ENCODE measurements at regions not wholly inside any gene's neighbourhood (a gene's known extent, or its start where the extent isn't known, plus 50 kb on each side); places are given as distances from the start of the nearest gene placed in this dataset.
"Not testable (repeated sequence)": the region's sequence is repeated elsewhere in the genome, so short reads cannot be mapped to it uniquely, and the experiment has no call there.

DNA sequence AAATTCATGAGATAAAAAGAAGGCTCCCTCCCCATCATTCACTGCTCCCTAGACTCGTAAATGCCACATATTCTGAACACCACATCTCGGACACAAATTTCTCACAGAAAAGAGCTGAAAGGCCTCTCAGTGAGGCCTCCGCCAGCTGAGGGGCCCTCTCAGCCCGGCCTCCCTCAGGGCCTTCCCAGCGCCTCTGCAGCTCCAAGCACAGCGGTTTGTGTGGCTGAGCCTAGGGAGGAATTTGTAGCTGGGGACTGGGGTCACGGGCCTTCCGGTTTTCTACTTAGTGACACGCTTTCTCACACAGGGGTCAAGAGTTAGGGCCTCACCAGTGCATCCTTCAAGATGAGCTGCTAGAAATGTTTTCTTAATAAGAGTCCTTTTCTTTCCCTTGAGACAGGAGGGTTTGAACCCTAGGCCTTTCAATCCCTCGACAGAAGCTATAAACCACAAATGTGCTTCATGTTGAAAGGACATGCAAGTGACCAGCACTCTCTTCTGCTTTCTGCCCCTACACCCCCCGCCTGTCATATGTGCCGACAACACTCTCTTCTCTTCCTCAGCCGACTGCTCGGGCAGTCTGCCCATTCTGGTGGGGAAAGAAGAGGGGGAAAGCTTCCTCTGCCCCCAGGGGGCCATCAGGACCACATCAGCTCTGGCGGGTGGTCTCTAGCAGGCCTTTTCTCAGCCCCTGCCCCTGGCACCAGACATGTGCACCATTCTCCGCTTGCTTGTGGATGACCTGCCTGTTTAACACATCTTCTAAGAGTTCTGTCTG is 104.9 kb downstream of the CHIC2 start:
- no peak for DNase-seq (ENCODE audit: low spot score)

DNA sequence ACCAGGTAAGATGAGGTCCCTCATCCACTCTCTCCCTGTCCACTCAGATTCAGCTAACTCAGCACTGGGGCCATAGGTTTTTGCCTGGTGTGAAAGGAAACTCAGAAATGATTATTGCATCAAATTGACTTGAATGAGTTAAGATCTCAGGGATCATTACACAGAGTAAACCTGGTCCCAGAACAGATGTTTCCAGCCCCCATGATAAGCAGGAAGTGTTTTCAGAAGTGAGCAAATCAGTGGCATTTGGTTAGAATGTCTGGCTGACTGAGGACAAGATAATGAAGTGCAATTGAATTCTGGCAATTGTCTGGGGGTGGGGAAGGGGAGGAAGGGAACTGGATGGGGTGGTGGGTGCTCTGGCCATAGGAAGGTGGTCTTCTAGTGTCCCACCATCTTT is 108.0 kb downstream of the CHIC2 start:
- no peak for DNase-seq (ENCODE audit: low spot score)

DNA sequence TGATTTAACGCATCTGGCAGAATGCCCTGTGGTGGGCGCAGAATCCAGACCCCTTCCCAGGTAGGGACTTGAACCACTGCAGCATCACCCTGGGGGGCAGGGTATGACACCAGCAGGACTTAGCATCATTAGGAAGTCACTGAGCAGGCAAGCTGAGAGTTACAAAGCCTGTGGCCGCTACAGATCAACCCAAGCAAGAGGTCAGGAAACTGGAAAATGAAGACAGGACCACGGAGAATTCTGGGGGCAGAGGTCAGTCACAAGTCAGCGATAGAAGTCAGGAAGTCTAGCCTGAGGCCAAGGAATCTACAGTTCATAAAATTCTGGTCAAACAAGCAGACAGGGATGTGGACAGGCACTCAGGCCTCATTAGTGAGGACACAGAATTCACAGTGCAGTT is 108.4 kb downstream of the CHIC2 start:
- no peak for DNase-seq (ENCODE audit: low spot score)

DNA sequence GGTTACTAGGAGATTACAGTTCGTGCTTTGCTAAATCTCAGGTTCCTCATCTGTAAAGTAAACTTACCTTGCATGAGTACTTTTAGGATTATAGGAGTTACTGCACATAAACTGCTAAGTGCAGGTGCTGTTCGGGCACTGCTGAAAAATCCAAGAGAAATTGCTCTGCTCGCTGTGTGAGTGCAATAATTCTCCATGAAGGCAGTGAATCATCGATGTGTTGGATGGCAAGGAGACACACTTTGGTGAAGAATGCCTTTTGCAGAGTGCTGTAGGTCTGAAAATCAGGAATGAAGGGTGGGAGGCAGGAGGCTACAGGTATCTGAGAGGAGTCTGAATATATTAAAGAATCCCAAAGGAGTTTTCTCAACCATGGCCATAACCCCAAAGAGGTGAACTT is 113.0 kb downstream of the CHIC2 start:
- no peak for DNase-seq (ENCODE audit: low spot score)

DNA sequence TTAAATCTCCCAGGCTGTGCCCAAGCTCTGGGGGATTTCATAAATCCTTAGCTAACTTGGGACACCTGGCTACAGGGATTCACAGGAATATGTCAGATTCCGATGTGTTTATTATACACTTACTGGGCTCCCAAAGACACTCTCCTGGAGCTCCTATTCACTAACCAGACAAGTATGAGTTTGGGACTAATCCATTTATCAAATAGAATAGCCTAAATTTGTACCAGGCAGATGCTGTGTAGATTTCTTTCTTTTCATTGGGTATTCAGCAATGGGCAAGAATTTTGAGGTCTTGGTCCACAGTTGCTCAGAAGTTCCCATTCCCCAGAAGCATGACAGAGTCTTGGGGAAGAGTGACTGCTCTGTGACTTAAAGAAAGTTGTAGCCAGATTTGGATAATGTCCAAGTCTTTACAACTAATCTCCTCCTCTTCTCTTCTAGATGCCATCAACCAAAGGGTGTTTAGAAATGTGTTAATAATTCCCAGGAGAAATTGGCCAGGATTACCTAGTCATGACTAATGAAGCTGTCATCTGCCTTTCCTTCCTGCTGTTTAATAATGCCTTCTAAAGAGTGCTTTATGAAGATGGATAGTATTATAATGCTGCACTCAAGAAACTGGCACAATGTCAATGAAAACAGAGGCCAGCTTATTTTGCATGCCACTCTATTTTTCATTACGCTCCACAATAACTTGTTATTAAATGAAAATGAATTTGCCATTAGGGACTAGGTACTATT is 120.9 kb downstream of the CHIC2 start:
- DNase-seq (ENCODE audit: low spot score), result no peak

DNA sequence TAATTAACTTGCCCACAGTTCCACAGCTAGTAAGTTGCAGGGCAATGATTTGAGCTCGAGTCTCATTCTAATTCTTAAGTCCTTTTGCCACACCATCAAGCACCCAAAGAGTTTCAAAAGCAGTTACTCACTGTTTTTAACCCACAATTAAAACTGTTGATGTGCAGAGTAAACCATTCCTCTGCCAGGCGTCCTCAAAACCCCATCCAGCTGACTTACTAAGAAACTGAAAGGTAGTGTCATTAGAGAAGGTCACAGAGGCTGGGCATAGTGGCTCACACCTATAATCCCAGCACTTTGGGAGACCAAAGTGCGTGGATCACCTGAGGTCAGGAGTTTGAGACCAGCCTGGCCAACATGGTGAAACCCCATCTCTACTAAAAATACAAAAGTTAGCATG is 121.7 kb downstream of the CHIC2 start:
- DNase-seq (ENCODE audit: low spot score), result no peak

DNA sequence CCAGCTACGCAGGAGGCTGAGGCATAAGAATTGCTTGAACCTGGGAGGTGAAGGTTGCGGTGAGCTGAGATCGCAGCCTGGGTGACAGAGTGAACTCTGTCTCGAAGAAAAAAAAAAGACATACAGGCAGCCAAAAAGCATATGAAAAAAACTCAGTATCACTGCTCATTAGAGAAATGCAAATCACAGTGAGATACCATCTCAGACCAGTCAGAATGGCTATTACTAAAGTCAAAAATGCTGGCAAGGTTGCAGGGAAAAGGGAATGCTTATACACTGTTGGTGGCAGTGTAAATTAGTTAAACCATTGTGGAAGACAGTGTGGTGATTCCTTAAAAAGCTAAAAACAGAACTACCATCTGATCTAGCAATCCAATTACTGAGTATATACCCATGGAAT is 123.1 kb downstream of the CHIC2 start:
- no peak for DNase-seq (ENCODE audit: low spot score)

DNA sequence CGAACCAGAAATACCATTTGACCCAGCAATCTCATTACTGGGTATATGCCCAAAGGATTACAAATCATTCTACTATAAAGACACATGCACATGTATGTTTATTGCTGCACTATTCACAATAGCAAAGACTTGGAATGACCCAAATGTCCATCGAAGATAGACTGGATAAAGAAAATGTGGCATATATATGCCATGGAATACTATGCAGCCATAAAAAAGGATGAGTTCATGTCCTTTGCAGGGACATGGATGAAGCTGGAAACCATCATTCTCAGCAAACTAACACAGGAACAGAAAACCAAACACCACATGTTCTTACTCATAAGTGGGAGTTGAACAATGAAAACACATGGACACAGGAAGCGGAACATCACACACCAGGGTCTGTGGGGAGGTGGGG is 124.5 kb downstream of the CHIC2 start:
- DNase-seq (ENCODE audit: low spot score), result not testable (repeated sequence)

DNA sequence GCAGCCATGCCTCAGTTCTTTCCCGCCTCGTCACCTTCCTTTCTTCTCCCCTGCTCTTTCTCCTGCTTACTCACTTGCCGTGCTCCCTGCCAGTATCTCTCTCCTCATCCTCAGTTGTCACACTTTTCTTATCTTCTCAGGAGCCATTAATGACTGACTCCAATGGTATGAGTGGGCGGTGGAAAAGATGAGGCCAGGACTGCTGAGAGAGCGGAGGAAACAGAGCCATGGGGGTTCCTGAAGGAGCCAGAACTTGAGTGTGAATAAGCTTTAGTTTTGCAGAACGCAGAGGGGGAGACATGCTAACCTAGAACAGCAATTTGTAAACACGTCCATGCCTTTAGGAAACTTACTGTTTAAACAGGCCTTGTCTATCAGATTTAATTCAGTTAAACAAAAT is 126.5 kb downstream of the CHIC2 start:
- DNase-seq (ENCODE audit: low spot score), result no peak

DNA sequence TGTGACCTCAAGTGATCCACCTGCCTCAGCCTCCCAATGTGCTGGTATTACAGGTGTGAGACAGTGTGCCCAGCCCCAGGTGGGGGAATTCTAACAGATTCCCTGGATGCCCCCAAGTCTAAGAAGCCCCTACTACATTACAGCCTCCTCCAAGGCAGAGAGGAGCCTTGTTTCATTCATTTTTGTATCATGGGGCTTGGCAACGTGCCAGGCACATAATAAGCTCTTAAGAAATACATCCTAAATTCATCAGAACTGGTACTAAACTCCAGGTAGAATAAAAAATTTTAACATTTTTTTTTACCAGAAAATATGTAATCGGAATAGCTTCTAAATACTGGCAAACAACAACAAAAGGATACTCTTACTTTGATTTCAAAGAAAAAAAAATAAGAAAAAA is 127.1 kb downstream of the CHIC2 start:
- no peak for DNase-seq (ENCODE audit: low spot score)

DNA sequence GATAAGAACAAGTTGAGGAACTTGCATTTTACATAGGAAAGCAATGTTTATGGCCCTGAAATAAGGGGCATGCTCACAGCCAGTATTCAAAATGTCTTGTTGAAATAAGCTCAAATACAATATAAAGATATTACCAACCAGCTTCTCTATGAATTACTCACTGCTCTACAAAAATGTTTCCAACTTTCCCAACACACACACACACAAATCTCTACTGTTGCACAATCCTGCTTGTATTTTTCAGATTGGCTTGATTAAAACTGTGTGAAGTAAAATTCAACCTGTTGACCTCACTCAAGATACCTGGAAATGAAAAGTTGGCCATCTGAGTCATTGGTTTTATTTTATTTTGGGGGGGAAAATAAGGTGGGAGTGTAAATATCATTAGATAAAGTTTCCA is 128.6 kb downstream of the CHIC2 start:
- no peak for DNase-seq (ENCODE audit: low spot score)

DNA sequence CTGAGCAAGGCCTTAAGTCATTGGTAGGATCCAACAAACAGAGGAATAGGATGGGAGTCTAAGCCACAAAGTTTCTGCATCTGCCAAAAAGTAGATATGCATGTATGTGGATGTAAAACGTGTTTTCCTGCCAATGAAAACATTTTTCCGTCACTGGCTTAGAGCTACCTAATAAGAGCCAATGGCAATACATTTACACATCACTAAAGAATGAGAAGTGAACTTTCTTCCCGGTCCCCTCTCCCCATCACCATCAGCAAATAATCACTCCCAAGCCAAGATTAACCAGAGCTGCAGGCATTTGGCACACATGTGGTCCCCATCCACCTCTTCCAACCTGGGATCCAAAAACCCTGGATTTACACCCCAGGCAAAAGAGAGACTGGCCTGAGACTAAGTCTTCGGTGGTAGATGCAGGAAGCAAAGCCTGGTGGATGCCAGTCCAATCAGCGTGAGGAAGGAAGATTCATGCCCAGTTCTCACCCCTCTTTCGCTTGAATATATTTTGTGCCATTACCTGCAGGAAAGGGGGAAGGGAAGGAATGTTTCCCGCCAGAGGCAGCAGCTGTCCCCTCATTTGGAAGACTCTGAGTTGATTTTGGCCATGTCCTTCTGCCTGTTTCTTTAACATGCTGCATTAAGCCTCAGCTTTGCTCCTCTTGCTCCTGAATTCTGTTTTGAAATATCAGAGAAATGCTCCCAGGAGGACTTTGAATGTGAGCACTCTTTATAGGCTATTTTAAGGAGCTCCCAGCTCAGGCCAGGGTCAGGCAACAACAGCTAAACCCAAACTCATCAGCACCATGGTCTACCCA is 131.4 kb downstream of the CHIC2 start:
- no peak for DNase-seq (ENCODE audit: low spot score)

DNA sequence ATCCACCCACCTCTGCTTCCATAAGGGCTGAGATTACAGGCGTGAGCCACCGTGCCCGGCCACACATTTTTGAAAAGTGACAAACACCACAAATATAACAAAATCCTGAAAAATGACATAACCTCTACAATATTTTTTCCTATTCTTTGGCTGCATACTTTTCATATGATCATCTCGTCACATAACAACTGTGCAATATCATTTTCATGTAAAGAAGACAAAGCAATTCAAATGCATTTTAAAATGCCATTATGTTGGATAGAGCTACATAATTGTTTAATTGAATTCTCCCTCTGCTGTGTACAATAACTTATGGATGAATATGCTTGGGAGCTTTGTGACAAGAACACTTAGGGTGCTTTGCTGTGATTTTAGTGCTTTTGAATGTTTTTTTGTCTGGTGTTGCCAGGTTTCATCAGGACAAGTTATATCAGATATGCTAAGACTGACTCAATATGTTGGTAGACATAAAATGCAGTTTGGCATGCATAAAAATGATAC is 132.9 kb downstream of the CHIC2 start:
- DNase-seq (ENCODE audit: low spot score), result no peak

DNA sequence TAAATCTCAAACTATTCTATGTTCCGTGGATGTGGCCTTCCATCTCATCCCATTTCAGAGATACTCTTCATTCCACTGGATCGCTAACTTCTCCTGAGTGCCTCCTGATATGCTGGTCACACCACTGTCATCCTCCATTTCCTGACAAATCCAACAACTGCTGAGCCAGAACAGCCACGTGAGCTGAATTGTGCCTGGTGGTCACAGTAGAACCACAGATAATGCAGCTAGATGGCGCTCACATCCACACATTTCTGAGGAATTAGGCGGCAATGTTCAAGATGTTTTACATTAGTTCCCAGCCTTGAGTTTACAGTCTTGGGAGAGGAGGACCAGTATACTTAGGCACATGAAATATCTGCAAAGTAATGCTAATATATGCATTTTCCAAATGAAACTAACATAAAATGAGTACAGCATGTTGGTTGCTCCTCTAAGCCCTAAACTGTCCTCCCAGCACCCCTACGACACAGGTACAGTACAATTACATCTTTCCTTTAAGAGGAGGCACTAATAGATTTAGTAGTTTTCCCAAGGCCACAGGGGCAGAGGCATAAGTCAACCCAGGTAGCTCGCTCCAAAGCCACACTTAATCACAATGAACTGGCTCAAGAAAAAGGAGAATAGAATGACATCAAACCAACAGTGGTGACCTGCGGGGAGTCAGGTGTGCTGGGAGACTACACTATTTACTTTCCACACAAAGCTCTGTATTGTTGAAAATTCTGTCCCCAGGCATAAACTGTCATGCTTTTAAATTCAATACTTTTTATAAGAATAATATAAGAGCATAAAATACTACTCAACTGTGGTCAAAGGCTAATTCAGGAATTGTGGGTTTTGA is 134.2 kb downstream of the CHIC2 start:
- peak; percentile 45 for DNase-seq (ENCODE audit: low spot score)

DNA sequence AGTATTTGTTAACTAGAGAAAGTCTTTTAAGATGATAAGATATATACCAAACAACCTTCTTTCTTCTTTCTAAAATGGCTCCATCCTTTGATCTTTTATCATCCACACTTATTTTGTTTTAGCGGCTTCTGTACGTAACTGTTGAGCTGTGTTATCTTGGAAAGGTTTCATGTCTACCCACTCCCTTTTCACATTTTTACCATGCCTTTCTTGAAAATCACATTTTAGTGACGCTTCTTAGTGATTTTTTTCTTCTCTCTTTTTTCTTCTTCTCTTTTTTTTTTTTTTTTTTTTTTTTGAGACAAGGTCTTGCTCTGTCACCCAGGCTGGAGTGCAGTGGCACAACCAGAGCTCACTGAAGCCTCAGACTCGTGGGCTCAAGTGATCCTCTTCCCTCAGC is 135.1 kb downstream of the CHIC2 start:
- no peak for DNase-seq (ENCODE audit: low spot score)

DNA sequence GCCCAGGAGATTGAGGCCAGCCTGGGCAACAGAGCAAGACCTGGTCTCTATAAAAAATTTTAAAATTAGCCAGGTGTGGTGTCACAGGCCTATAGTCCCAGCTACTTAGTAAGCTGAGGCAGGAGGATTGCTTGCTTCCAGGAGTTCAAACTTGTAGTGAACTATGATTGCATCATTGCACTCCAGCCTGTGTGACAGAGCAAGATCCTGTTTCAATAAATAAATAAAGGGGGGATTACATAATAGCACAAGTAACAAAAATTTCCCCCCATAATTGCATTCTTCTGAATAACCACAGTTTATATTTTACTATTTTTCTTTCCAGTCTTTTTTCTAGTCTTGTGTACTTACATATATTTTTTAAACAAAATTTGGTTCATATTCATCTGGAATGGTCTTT is 135.6 kb downstream of the CHIC2 start:
- no peak for DNase-seq (ENCODE audit: low spot score)

DNA sequence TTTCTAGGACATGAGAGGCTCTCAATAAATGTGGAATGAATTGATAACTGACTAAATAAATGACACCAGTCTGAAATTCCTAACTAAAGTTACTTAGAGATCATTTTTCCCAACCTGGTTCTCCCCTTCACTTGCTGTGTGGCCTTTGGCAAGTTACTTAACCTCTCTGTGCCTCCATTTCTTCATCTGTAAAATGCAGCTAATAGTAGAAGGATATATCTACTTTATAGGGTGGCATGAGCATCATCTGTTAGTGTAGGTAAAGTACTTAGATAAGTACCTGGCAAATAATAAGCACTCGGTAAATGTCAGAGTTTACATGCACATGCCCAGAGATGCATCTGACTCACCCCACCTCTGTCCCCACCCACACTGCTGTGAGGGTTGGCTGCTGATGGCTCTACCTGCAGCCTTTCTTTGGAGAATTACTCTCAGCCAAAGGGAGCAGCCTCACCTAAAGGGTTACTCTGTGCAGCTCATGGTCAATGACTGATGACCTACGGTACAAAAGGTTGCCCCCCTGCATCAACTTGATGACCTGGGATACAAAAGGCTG is 139.3 kb downstream of the CHIC2 start:
- no peak for DNase-seq (ENCODE audit: low spot score)

DNA sequence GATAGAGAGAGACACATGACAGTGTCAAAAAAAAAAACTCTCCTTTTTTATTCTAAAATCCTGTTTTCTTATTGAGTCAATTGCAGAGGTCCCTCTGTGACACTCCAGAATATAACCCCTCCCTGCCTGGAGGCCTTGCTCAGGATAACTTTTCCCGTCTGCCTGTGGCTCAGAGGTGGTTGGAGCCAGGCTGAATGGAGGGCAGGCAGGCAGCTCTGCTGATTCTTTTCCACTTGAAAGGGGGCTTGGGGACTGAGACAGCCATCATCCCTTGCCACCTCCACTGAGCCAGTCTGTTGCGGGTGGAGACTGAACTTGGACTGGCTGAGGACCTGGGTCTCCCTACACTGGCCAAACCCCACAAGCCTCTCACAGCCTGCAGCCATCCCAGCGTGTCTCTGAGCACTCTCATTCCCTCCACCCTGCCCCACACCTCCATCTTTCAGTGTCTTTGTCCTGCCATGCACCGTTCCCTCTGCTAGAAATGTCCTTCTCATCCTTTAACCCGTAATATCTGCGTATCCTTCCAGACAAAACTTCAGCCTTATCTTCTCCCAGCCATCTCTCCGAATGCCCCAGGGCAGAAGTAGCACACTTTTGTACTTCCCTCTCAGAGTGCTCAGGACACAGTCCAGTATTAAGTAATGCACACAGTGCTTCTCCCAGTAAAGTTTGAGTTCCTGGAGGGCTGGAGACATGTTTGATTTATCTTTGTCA is 139.9 kb downstream of the CHIC2 start:
- DNase-seq (ENCODE audit: low spot score), result no peak

DNA sequence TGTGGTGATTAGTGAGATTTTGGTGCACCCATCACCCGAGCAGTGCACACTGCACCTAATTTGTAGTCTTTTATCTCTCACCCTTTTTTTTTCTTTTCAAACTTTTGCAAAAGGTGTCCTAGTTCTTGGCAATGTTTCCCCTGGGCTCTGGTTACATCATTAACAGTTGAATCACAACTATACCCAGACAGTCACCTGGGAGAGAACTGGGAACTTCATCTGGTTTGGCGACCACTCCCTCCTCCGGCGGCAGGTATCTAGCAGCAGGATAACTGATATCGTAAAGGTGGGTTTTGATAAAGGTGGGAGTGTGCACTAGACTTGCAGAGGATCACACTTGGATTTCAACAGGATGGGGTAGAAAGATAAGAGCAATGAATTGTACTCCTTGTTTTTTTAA is 140.5 kb downstream of the CHIC2 start:
- DNase-seq (ENCODE audit: low spot score), result no peak

DNA sequence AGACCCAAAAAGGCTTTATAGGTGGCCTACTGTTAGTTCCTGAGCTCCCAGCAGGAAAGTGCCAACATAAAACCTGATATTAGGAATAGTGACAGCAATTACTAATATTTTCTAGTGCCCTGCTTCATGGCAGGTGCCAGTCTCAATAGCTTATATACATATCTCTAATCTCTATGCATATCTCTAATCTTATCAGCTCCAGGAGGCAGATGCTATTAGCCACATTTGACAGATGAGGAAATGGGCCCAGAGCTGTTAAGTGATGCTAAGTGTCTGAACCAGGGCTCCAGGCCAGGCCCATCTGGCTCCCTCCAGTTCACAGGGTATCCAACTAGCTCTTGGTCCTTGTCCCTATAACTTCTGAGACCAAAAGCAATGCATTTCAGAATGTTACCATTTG is 142.5 kb downstream of the CHIC2 start:
- no peak for DNase-seq (ENCODE audit: low spot score)

DNA sequence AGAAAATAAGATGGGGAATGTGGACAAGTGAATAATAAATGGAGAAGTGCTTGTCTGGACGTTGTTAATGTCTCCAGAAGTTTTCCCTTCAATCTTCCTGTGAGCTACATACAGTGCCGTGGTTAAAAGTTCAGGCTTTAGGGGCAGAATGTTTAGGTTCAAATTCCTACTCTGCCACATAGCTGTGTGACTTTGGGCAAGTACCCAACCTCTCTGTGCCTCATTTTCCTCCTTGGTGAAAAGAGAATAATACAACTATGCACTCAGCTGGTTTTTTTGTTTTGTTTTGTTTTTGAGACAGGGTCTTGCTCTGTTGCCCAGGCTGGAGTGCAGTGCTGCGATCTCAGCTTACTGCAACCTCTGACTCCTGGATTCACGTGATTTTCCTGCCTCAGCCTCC is 143.5 kb downstream of the CHIC2 start:
- no peak for DNase-seq (ENCODE audit: low spot score)

Data from CD4-positive, alpha-beta T cell treated with Interleukin-6 at 100 ng/mL for 8 hours (primary cell).